Keratinocyte (primary cell): ENCODE measurements at regions not wholly inside any gene's neighbourhood (a gene's known extent, or its start where the extent isn't known, plus 50 kb on each side); places are given as distances from the start of the nearest gene placed in this dataset.

Experiments used
- DNase-seq: peaks from one replicate; pipeline ENCODE4 v3.0.0-alpha.2; 2011; ENCODE audit warnings: low read depth, missing footprints, low spot score
- FAIRE-seq: peaks from 2 replicates; lab custom pipeline; 2011; peaks lifted over from hg19 to GRCh38; lab: Jason Lieb, UNC
- H2AFZ ChIP-seq: 2 replicates; pipeline ENCODE4 v1.6.0; 2012; ENCODE audit warnings: low read length, control low read depth, inconsistent platforms; ENCODE audit not compliant: control insufficient read depth
- H3K27ac ChIP-seq: 2 replicates; pipeline ENCODE4 v1.5.1; 2011; ENCODE audit warnings: low read length; ENCODE audit not compliant: control insufficient read depth, insufficient read depth
- H3K27me3 ChIP-seq: 3 replicates; pipeline ENCODE4 v1.6.0; 2011; ENCODE audit warnings: low read length; ENCODE audit not compliant: control insufficient read depth, insufficient read depth; ENCODE audit errors: extremely low read depth
- H3K36me3 ChIP-seq, 2 experiments: 2 replicates in 1 of 2; 3 replicates in 1 of 2; pipeline ENCODE4 v1.5.1; 2011; ENCODE audit warnings: low read length in 2 of 2, mild to moderate bottlenecking in 1 of 2; ENCODE audit not compliant: control insufficient read depth in 2 of 2, insufficient read depth in 2 of 2; ENCODE audit errors: extremely low read depth in 1 of 2
- H3K4me1 ChIP-seq: 3 replicates; pipeline ENCODE4 v1.5.1; 2011; ENCODE audit warnings: low read length; ENCODE audit not compliant: control insufficient read depth, insufficient read depth; ENCODE audit errors: extremely low read depth
- H3K4me2 ChIP-seq: 3 replicates; pipeline ENCODE4 v1.6.0; 2011; ENCODE audit warnings: low read depth, low read length; ENCODE audit not compliant: control insufficient read depth, insufficient read depth; ENCODE audit errors: extremely low read depth
- H3K4me3 ChIP-seq, 3 experiments: fragments of 200-600 bp in 1 of 3; sonication (generic) in 1 of 3; 2 replicates in 2 of 3; 3 replicates in 1 of 3; pipeline ENCODE4 v1.5.1; 2011 to 2016; ENCODE audit warnings: low read length in 3 of 3, mild to moderate bottlenecking in 3 of 3, control low read depth in 2 of 3, inconsistent platforms in 1 of 3, low read depth in 1 of 3, mixed read lengths in 1 of 3, mixed run types in 1 of 3, moderate library complexity in 1 of 3; ENCODE audit not compliant: control insufficient read depth in 2 of 3, insufficient read depth in 2 of 3; ENCODE audit errors: extremely low read depth in 1 of 3
- H3K79me2 ChIP-seq: 2 replicates; pipeline ENCODE4 v1.6.0; 2012; ENCODE audit warnings: low read length; ENCODE audit not compliant: control insufficient read depth, insufficient read depth
- H3K9ac ChIP-seq: 3 replicates; pipeline ENCODE4 v1.6.0; 2011; ENCODE audit warnings: low read length; ENCODE audit not compliant: control insufficient read depth, insufficient read depth; ENCODE audit errors: extremely low read depth
- H3K9me1 ChIP-seq: 3 replicates; pipeline ENCODE4 v1.6.0; 2011; ENCODE audit warnings: low read length; ENCODE audit not compliant: control insufficient read depth, insufficient read depth; ENCODE audit errors: extremely low read depth
- H3K9me3 ChIP-seq: 2 replicates; pipeline ENCODE4 v1.5.1; 2012; ENCODE audit warnings: low read depth, low read length; ENCODE audit not compliant: control insufficient read depth
- H4K20me1 ChIP-seq: 3 replicates; pipeline ENCODE4 v1.6.0; 2011; ENCODE audit warnings: low read length; ENCODE audit not compliant: control insufficient read depth, insufficient read depth; ENCODE audit errors: extremely low read depth
- EZH2 ChIP-seq: IDR thresholded peaks from one replicate; pipeline ENCODE4 v1.6.1; 2012; ENCODE audit warnings: inconsistent platforms, mild to moderate bottlenecking, low read length, moderate library complexity
- dilution Hi-C: fragments of 300-500 bp; cut with MboI; formaldehyde crosslinking; loops from one replicate; pipeline ENCODE4 v1.7.0; 2020; ENCODE audit warnings: low sequenced_read_pairs; ENCODE audit not compliant: extremely low pct_ligation_motif_present
- TF ChIP-seq, protein P1 (sequence below), 3 experiments: IDR thresholded peaks in 1 of 3; conservative IDR thresholded peaks in 1 of 3; optimal IDR thresholded peaks in 1 of 3; 2 replicates in 2 of 3; 3 replicates in 1 of 3; pipeline versions ENCODE3 to v1.5.1; 2011; ENCODE audit warnings: low read length in 3 of 3, mild to moderate bottlenecking in 3 of 3, moderate library complexity in 2 of 3, control low read depth in 1 of 3, inconsistent platforms in 1 of 3; ENCODE audit not compliant: insufficient read depth in 2 of 3; ENCODE audit errors: extremely low read depth in 1 of 3

DNA sequence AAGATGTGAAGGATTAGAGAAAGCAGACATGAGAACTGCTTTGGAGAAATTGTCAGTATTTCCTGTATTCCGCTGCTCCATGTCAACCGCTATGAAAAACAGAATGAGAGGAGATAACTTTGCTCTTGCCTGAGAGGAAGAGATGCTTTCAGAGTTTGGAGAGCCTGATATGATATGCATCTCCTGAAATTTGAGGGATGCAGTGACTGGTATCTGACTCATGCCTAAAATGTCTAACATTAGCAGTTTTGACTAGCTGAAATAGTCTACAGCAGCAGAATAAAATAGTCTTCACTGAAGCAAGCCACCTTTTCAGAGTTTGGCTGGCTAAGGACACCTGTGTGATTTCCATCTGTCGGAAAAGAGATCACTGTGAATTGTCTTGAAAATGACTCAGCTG is 165.8 kb upstream of the LRRC7 start:
- no peak overlapping the region for H3K4me3 ChIP-seq
- H3K27ac ChIP-seq = no peak overlapping the region
- H3K27me3 ChIP-seq = no peaks in the 10 kb centered on the region
- DNase-seq (no peak), FAIRE-seq (no peak)
- H3K36me3 ChIP-seq = no peaks in the 10 kb centered on the region
- dilution Hi-C loops = no loop called here
- H3K4me2 ChIP-seq = no peak overlapping the region
- no peak overlapping the region for H2AFZ ChIP-seq
- no peaks in the 10 kb centered on the region for H3K79me2 ChIP-seq
- H4K20me1 ChIP-seq = no peaks in the 10 kb centered on the region
- no peak overlapping the region for H3K9ac ChIP-seq
- no peaks in the 10 kb centered on the region for H3K9me1 ChIP-seq
- no peaks in the 10 kb centered on the region for H3K9me3 ChIP-seq
- TF ChIP-seq EZH2 = no peak
- TF ChIP-seq, protein P1, sequence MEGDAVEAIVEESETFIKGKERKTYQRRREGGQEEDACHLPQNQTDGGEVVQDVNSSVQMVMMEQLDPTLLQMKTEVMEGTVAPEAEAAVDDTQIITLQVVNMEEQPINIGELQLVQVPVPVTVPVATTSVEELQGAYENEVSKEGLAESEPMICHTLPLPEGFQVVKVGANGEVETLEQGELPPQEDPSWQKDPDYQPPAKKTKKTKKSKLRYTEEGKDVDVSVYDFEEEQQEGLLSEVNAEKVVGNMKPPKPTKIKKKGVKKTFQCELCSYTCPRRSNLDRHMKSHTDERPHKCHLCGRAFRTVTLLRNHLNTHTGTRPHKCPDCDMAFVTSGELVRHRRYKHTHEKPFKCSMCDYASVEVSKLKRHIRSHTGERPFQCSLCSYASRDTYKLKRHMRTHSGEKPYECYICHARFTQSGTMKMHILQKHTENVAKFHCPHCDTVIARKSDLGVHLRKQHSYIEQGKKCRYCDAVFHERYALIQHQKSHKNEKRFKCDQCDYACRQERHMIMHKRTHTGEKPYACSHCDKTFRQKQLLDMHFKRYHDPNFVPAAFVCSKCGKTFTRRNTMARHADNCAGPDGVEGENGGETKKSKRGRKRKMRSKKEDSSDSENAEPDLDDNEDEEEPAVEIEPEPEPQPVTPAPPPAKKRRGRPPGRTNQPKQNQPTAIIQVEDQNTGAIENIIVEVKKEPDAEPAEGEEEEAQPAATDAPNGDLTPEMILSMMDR (optimal IDR thresholded peaks at IDR 0.05 in 1 of 3, IDR thresholded peaks at IDR 0.05 in 1 of 3, conservative IDR thresholded peaks at IDR 0.05 in 1 of 3; ENCODE audit: extremely low read depth in 1 of 3, insufficient read depth in 2 of 3, low read length in 3 of 3) = no peak
- H3K4me1 ChIP-seq = no peaks in the 10 kb centered on the region

DNA sequence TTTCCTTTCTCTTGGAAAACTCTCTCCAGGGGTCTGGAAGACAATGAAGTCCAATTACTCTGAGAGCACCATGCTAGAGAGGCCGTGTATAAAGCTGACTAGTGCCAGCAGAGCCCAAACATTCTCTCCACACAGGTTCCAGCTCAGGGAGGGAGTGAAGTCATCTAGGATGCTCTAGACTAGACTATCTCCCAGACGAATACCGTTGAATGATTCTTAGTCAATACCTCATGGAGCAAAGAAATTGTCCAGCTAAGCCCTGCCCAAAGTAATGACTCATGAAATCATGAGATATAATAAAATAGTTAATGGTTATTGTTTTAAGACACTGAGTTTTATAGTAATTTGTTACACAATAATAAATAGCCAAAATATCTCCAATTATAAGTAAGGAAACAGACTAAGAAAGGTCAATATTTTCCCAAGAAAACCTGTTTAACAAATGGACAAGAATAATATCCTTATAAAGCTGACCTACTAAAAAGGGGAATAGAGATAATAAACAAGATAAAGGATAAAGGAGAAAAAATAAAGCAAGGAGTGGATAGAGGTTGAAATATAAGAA is 163.9 kb upstream of the LRRC7 start:
- no peaks in the 10 kb centered on the region for H3K79me2 ChIP-seq
- H3K9ac ChIP-seq = no peak overlapping the region
- H3K9me3 ChIP-seq = no peaks in the 10 kb centered on the region
- dilution Hi-C loops = no loop called here
- FAIRE-seq (no peak), DNase-seq (no peak)
- no peak overlapping the region for H3K27ac ChIP-seq
- TF ChIP-seq, protein P1 (optimal IDR thresholded peaks at IDR 0.05 in 1 of 3, IDR thresholded peaks at IDR 0.05 in 1 of 3, conservative IDR thresholded peaks at IDR 0.05 in 1 of 3; ENCODE audit: extremely low read depth in 1 of 3, insufficient read depth in 2 of 3, low read length in 3 of 3) = no peak
- TF ChIP-seq EZH2 = no peak
- no peaks in the 10 kb centered on the region for H3K9me1 ChIP-seq
- no peak overlapping the region for H3K4me2 ChIP-seq
- no peaks in the 10 kb centered on the region for H3K4me1 ChIP-seq
- no peaks in the 10 kb centered on the region for H3K27me3 ChIP-seq
- no peaks in the 10 kb centered on the region for H4K20me1 ChIP-seq
- H3K4me3 ChIP-seq = no peak overlapping the region
- H3K36me3 ChIP-seq = no peaks in the 10 kb centered on the region
- no peak overlapping the region for H2AFZ ChIP-seq
